ENCODE measurements at regions not wholly inside any gene's neighbourhood (a gene's known extent, or its start where the extent isn't known, plus 50 kb on each side); places are given as distances from the start of the nearest gene placed in this dataset.
A peak's percentile ranks its signal among the peaks of the same experiment; 100 is the strongest.

- DNase-seq (peak in 2 of 4 donors; percentile 7 to 13), ATAC-seq (no peak)
- Histone ChIP-seq H3K27me3 (no peaks in the 10 kb centered on the region), H3K4me3 (no peak overlapping the region), H3K4me1 (peaks cover 44% of the 10 kb centered on the region), H3K36me3 (replicated peaks in 1 of 2; ENCODE audit: insufficient read depth in 1 of 2, low read depth in 2 of 2) (no peaks in the 10 kb centered on the region), H3K9me3 (no peaks in the 10 kb centered on the region), H3K27ac (no peak overlapping the region)
- WGBS, 2 donors = 81 to 84% methylated on average over 7 to 11 of the region's 11 CpGs
- intact Hi-C loops (cut with DNase I) = no loop called here
- TF ChIP-seq CTCF (IDR thresholded peaks at IDR 0.05) = no peak
- no peak for TF ChIP-seq POLR2A (IDR thresholded peaks at IDR 0.05)
These were observed 107.9 kb downstream of the JCAD start for GRCh38 chr10:29951441-29951931.

GRCh38 chr10:29950391-29950790 is 109.0 kb downstream of the JCAD start:
- Histone ChIP-seq H3K27me3 (no peaks in the 10 kb centered on the region), H3K27ac (peak overlapping the region in 2 of 4 donors; percentile 32 to 91), H3K9me3 (no peaks in the 10 kb centered on the region), H3K36me3 (replicated peaks in 1 of 2; ENCODE audit: insufficient read depth in 1 of 2, low read depth in 2 of 2) (no peaks in the 10 kb centered on the region), H3K4me1 (peaks cover 55% of the 10 kb centered on the region), H3K4me3 (no peak overlapping the region)
- intact Hi-C loops (cut with DNase I) = no loop called here
- ATAC-seq = no peak
- 76 to 81% methylated on average over 5 of the region's 5 CpGs for WGBS, 2 donors
- TF ChIP-seq POLR2A (IDR thresholded peaks at IDR 0.05) (no peak), CTCF (IDR thresholded peaks at IDR 0.05) (no peak)
- DNase-seq = no peak

DNA sequence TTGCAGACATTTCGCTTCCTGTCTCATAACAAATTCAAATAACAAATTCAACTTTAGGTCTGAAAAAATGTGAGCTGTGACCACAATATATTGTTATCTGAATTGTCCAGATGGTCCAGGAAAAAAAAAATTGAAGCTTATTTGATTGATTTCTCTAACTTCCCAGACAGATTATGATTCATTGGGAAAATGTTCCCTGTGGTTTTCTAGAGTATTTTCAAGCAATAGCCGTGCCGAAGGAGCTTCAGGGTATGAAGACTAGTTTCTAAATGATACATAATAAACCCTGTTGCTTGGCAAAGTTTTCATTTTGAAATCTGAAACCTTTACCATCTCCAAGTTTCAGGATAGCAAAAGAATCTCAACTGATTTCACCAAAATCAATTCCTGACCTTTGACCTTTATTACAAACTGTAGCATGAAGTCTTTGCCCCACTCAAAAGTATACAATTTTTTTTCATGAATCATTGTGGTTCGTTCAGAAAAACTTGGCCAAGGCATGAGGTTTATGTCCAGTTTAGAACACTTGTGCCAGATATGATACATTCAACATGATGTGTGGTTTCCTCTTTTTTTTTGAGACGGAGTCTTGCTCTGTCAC is 109.9 kb downstream of the JCAD start:
- intact Hi-C loops (cut with DNase I) = no loop called here
- Histone ChIP-seq H3K36me3 (replicated peaks in 1 of 2; ENCODE audit: insufficient read depth in 1 of 2, low read depth in 2 of 2) (no peaks in the 10 kb centered on the region), H3K27me3 (no peaks in the 10 kb centered on the region), H3K27ac (peak overlapping the region in 3 of 4 donors; percentile 82 to 93 (median 91)), H3K9me3 (no peaks in the 10 kb centered on the region), H3K4me3 (no peak overlapping the region), H3K4me1 (peaks cover 64% of the 10 kb centered on the region)
- ATAC-seq (no peak), DNase-seq (no peak)
- 36 to 41% methylated on average over 5 of the region's 5 CpGs for WGBS, 2 donors
- TF ChIP-seq POLR2A (IDR thresholded peaks at IDR 0.05) = no peak
- TF ChIP-seq CTCF (IDR thresholded peaks at IDR 0.05) = no peak

DNA sequence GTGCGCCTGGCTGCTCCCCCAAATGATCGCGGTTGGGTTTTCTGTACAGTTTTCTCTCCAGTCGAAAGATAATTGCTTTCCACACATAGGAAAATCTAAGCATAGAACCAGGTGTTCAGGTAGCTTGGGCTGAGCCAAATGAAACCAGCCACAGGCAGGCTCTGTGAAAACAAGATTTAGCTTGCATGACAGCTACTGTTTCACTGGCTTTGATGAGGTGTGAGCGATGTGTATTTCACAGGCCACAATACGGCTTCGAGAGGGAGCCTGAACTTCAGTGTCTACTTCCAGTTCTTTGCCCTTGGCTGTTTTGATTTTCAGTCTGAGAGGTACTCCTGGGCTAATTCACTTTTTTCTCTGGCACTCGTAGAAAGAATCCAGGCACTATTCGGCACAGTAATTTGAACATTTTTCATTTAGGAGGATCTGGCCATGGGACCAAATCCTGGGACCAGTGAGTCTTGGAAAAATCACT is 110.5 kb downstream of the JCAD start:
- DNase-seq = peak in 3 of 4 donors; percentile 36 to 65 (median 49)
- intact Hi-C loops (cut with DNase I) = no loop called here
- TF ChIP-seq CTCF (IDR thresholded peaks at IDR 0.05) = no peak
- peak in 1 of 3 donors; percentile 26 for TF ChIP-seq POLR2A (IDR thresholded peaks at IDR 0.05)
- H3K36me3 ChIP-seq (replicated peaks in 1 of 2; ENCODE audit: insufficient read depth in 1 of 2, low read depth in 2 of 2) = no peaks in the 10 kb centered on the region
- no peaks in the 10 kb centered on the region for H3K27me3 ChIP-seq
- peak; percentile 13 for ATAC-seq
- H3K9me3 ChIP-seq = no peaks in the 10 kb centered on the region
- peak overlapping the region; percentile 26 to 93 (median 86) for H3K27ac ChIP-seq
- H3K4me3 ChIP-seq = no peak overlapping the region
- WGBS, 2 donors = 47 to 52% methylated on average over 9 of the region's 9 CpGs
- peaks cover 67% of the 10 kb centered on the region for H3K4me1 ChIP-seq

DNA sequence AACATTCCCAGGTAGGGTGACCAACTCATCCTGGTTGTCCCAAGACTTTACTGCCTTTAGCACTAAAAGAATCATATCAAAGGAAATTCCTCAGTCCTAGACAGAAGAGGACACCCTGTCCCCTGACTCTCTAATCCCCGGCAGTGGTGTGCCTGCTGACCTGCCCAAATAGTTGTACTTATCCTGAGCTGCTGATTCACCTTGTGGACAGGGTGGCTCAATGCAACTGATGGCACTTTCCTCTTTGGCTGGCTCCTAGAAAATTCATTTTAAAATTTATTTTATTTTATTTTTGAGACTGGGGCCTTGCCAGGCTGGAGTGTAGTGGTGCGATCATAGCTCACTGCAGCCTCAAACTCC is 111.7 kb downstream of the JCAD start:
- TF ChIP-seq CTCF (IDR thresholded peaks at IDR 0.05) = peak in 4 of 7 experiments; percentile 8 to 41 (median 32)
- no peak for TF ChIP-seq POLR2A (IDR thresholded peaks at IDR 0.05)
- intact Hi-C loops (cut with DNase I) = no loop called here
- ATAC-seq (peak; percentile 58), DNase-seq (peak in 3 of 4 donors; percentile 51 to 69 (median 58))
- 46 to 68% methylated on average over 2 of the region's 2 CpGs for WGBS, 2 donors
- H3K4me1 ChIP-seq = peaks cover 67% of the 10 kb centered on the region
- H3K4me3 ChIP-seq = no peak overlapping the region
- no peaks in the 10 kb centered on the region for H3K27me3 ChIP-seq
- peak overlapping the region in 3 of 4 donors; percentile 82 to 93 (median 91) for H3K27ac ChIP-seq
- H3K36me3 ChIP-seq (replicated peaks in 1 of 2; ENCODE audit: insufficient read depth in 1 of 2, low read depth in 2 of 2) = no peaks in the 10 kb centered on the region
- H3K9me3 ChIP-seq = no peaks in the 10 kb centered on the region
